HepG2 (cell line): ENCODE measurements at regions not wholly inside any gene's neighbourhood (a gene's known extent, or its start where the extent isn't known, plus 50 kb on each side); places are given as distances from the start of the nearest gene placed in this dataset.

Source experiments
- EP300 ChIP-seq, 3 experiments: sonication (generic) in 1 of 3; formaldehyde crosslinking in 1 of 3; IDR thresholded peaks; 2 replicates each; pipeline versions ENCODE4 v1.5.1 to v1.6.1; 2011 to 2020; ENCODE audit warnings: low read depth in 2 of 3, low read length in 2 of 3, borderline replicate concordance in 1 of 3, improper control_type of control experiment in 1 of 3, mild to moderate bottlenecking in 1 of 3, missing genetic modification reagents in 1 of 3, moderate library complexity in 1 of 3
- NR1H2 ChIP-seq: sonication (generic); formaldehyde crosslinking; IDR thresholded peaks from 2 replicates; pipeline ENCODE4 v1.8.1; 2022; ENCODE audit warnings: low read depth, missing genetic modification reagents, borderline replicate concordance

DNA sequence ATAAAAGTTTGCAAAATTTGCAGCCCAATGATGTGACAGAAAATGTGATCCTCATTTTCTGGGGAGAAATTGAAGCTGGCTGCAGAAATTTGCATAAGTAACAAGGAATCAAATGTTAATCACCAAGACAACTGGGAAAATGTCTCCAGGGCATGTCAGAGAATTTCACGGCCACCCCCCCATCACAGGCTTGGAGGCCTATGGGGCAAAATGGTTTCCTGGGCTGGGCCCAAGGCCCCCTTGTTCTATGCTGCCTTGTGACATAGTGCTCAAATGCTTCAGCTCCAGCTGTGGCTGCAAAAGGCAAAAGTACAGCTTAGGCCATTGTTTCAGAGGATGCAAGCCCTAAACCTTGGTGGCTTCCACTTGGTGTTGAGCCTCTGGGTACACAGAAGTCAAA, 1202.6 kb downstream of the EPHA7 start:
- TF ChIP-seq NR1H2 (CRISPR knock-in tag), result no peak
- no peak for TF ChIP-seq EP300 (IDR thresholded peaks at IDR 0.05; ENCODE audit: low read depth in 2 of 2, low read length in 2 of 2)
- no peak for TF ChIP-seq EP300 (CRISPR knock-in tag; IDR thresholded peaks at IDR 0.05; ENCODE audit: borderline replicate concordance)
